GM23248 (cell line): ENCODE measurements at regions not wholly inside any gene's neighbourhood (a gene's known extent, or its start where the extent isn't known, plus 50 kb on each side); places are given as distances from the start of the nearest gene placed in this dataset.

ENCODE experiments used
- EZH2 ChIP-seq: fragments of 200-600 bp; sonication (generic); IDR thresholded peaks from 2 replicates; pipeline ENCODE4 v1.6.1; 2018; ENCODE audit warnings: antibody characterized with exemption, mild to moderate bottlenecking; ENCODE audit not compliant: insufficient read depth, poor library complexity, severe bottlenecking
- EZH2phosphoT487 ChIP-seq: fragments of 200-600 bp; sonication (generic); IDR thresholded peaks from 2 replicates; pipeline ENCODE4 v1.6.1; 2018; ENCODE audit warnings: antibody characterized with exemption, moderate library complexity, mild to moderate bottlenecking, low read depth; ENCODE audit not compliant: insufficient read depth

GRCh38 chr11:15569305-15570025 is 454.7 kb downstream of the INSC start:
- TF ChIP-seq EZH2 (no peak), EZH2phosphoT487 (no peak)
